Heart left ventricle (tissue), 16 donors: ENCODE measurements at regions not wholly inside any gene's neighbourhood (a gene's known extent, or its start where the extent isn't known, plus 50 kb on each side); places are given as distances from the start of the nearest gene placed in this dataset.

Experiments used
- ATAC-seq, 4 donors: fragments of 200-7000 bp; cut with Tn5 transposase; one replicate each; pipeline ENCODE4 v1.9.1; 2020 to 2022; ENCODE audit warnings: moderate library complexity in 4 of 4, mild to moderate bottlenecking in 3 of 4, moderate number of reproducible peaks in 1 of 4
- DNase-seq, 5 donors: peaks; one replicate each; pipeline ENCODE4 v3.0.0-alpha.2; 2020
- H3K27ac ChIP-seq, 12 donors: fragments of 200-600 bp; sonication (generic) in 4 of 12; one replicate each; pipeline versions ENCODE4 v1.5.0 to v1.8.0; 2016 to 2022; ENCODE audit warnings: mild to moderate bottlenecking in 2 of 12
- H3K27me3 ChIP-seq, 9 donors: fragments of 200-600 bp; sonication (generic) in 2 of 9; one replicate each; pipeline versions ENCODE4 v1.5.1 to v1.8.0; 2016 to 2022; ENCODE audit warnings: mild to moderate bottlenecking in 3 of 9
- H3K36me3 ChIP-seq, 9 donors: fragments of 200-600 bp; sonication (generic) in 2 of 9; one replicate each; pipeline versions ENCODE4 v1.5.0 to v1.8.0; 2018 to 2022; ENCODE audit warnings: mild to moderate bottlenecking in 2 of 9
- H3K4me1 ChIP-seq, 12 donors: fragments of 200-600 bp; sonication (generic) in 4 of 12; one replicate each; pipeline versions ENCODE4 v1.5.0 to v1.8.0; 2016 to 2022; ENCODE audit warnings: mild to moderate bottlenecking in 3 of 12
- H3K4me3 ChIP-seq, 12 donors: fragments of 200-600 bp; sonication (generic) in 4 of 12; one replicate each; pipeline versions ENCODE4 v1.5.0 to v1.8.0; 2017 to 2022; ENCODE audit warnings: mild to moderate bottlenecking in 9 of 12, moderate library complexity in 4 of 12
- H3K9me3 ChIP-seq, 12 donors: fragments of 200-600 bp; sonication (generic) in 4 of 12; one replicate each; pipeline versions ENCODE4 v1.5.0 to v1.8.0; 2016 to 2022; ENCODE audit warnings: mild to moderate bottlenecking in 1 of 12
- POLR2A ChIP-seq, 2 donors: fragments of 450-650 bp; IDR thresholded peaks; one replicate each; pipeline ENCODE4 v1.6.1; 2017; ENCODE audit warnings: antibody characterized with exemption in 2 of 2, mild to moderate bottlenecking in 2 of 2, moderate library complexity in 2 of 2
- WGBS, 4 donors: extraction: QIAGEN DNeasy Blood & Tissue Kit in 2 of 4; methylation state at CpG; one replicate each; pipeline versions ENCODE4 v1.1.5 to v1.1.7; 2013 to 2018; 5-methylcytosine and 5-hydroxymethylcytosine counted together
- intact Hi-C, 10 donors: fragments of 100-400 bp; cut with DNase I; formaldehyde crosslinking; loops; one replicate each; pipeline versions ENCODE4 v1.11.1 to v1.14.2; 2022
- TF ChIP-seq, protein P1 (sequence below), 12 donors: fragments of 200-600 bp; sonication (generic) in 4 of 12; IDR thresholded peaks; one replicate each; pipeline versions ENCODE4 v1.5.0 to v1.8.0; 2018 to 2022; ENCODE audit warnings: antibody characterized with exemption in 12 of 12, mild to moderate bottlenecking in 5 of 12
- donor health status: ischemic (EF 13 %, LVEDD 7.1; RV severe dilation, severe dysfunction).
- donor health status: healthy with polysubstance abuse.
- donor health status: DM: no; HTN: yes; CAD: no.
- donor health status: DM: no; HTN: no; CAD: no.
- donor health status: ischemic (EF 25% LVEDD 6.9; RV normal size, moderate dysfunction).
- donor health status: ischemic (EF 25% LVEDD 5.7; RV mildly dilated, moderate dysfunction).
- donor health status: healthy.
- donor health status: DM: yes; HTN: yes; CAD: no.
- donor health status: ischemic (EF 35%, LVEDD 5.7; RV mildly dilated, moderate dysfunction).
- donor health status: nonischemic (EF 11% LVEDD 7.7; RV severe dilation, severe dysfunction).
- donor health status: DM: yes; HTN: yes; CAD: no.
- donor health status: PGD.
- donor health status: ischemic (EF 29% LVEDD 5.4; RV normal size, mild dysfunction).
- donor health status: nonischemic (EF 23%, LVEDD 6.1; RV moderate dilation, normal function).

DNA sequence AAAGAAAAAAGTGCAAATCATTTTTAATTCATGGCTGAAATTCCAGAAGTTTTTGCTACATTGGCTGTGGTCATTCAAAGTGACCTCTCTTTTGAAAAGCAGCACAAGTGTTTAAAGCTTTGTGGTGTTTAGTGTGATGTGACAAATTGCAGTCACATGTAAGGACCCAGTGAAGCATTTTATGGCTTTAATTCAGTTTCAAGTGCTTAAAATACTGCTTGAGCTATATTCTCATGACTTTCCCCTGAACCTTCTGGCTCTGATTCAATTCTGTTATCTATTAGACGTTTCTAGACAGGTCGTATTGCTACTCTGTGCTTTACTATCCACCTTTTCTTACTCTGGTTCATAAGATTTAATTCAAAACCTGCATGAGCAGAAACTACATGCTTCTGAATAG is 105.8 kb downstream of the FAT4 start:
- Histone ChIP-seq H3K9me3 (no peaks in the 10 kb centered on the region), H3K27ac (no peak overlapping the region), H3K27me3 (no peaks in the 10 kb centered on the region), H3K36me3 (peaks cover 0 to 35% (median 14%) of the 10 kb centered on the region in 9 donors), H3K4me3 (no peak overlapping the region), H3K4me1 (peaks cover 0 to 16% (median 3%) of the 10 kb centered on the region in 12 donors)
- intact Hi-C loops = loop anchor here in 2 of 10 donors (5.0 to 10.0 kb wide), 2 partner anchors 103 to 106 kb away; partner anchors contain the start of gene FAT4 (in 1 of the 2)
- DNase-seq (no peak), ATAC-seq (no peak)
- no peak for TF ChIP-seq POLR2A (IDR thresholded peaks at IDR 0.05)
- TF ChIP-seq, protein P1, sequence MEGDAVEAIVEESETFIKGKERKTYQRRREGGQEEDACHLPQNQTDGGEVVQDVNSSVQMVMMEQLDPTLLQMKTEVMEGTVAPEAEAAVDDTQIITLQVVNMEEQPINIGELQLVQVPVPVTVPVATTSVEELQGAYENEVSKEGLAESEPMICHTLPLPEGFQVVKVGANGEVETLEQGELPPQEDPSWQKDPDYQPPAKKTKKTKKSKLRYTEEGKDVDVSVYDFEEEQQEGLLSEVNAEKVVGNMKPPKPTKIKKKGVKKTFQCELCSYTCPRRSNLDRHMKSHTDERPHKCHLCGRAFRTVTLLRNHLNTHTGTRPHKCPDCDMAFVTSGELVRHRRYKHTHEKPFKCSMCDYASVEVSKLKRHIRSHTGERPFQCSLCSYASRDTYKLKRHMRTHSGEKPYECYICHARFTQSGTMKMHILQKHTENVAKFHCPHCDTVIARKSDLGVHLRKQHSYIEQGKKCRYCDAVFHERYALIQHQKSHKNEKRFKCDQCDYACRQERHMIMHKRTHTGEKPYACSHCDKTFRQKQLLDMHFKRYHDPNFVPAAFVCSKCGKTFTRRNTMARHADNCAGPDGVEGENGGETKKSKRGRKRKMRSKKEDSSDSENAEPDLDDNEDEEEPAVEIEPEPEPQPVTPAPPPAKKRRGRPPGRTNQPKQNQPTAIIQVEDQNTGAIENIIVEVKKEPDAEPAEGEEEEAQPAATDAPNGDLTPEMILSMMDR (IDR thresholded peaks at IDR 0.05) = no peak
- 13 to 25% (median 18%) methylated on average over 2 of the region's 2 CpGs for WGBS, 4 donors

DNA sequence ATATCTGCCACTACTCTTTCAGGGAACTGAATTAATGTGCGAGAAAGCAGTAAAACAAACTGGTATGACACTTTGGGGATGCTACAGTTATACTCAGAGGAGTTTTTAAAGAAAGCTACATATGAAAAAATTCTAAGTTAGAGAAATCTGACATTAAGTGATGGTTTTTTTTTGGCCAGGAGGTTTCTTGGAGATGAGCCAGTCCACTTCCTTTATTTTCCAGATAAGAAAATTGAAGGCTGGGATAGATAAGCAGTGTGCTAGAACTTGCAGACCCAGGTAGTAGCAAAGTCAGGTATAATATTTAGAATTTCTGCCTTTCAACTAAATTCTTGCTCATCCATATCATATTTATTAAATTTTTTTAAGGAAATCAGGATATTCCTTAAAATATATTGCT is 106.8 kb downstream of the FAT4 start:
- no peaks in the 10 kb centered on the region for H3K9me3 ChIP-seq
- H3K36me3 ChIP-seq = peaks cover 0 to 25% (median 11%) of the 10 kb centered on the region in 9 donors
- no peak for DNase-seq
- 63 to 69% (median 67%) methylated on average over 1 of the region's 1 CpG for WGBS, 4 donors
- intact Hi-C loops = loop anchor here in 2 of 10 donors (5.0 to 10.0 kb wide), 2 partner anchors 104 to 107 kb away; partner anchors contain the start of gene FAT4 (in 1 of the 2)
- no peak overlapping the region for H3K27ac ChIP-seq
- H3K4me1 ChIP-seq = peaks cover 0 to 16% (median 3%) of the 10 kb centered on the region in 12 donors
- no peak overlapping the region for H3K4me3 ChIP-seq
- no peak for ATAC-seq
- TF ChIP-seq, protein P1 (IDR thresholded peaks at IDR 0.05) = no peak
- TF ChIP-seq POLR2A (IDR thresholded peaks at IDR 0.05) = no peak
- no peaks in the 10 kb centered on the region for H3K27me3 ChIP-seq

DNA sequence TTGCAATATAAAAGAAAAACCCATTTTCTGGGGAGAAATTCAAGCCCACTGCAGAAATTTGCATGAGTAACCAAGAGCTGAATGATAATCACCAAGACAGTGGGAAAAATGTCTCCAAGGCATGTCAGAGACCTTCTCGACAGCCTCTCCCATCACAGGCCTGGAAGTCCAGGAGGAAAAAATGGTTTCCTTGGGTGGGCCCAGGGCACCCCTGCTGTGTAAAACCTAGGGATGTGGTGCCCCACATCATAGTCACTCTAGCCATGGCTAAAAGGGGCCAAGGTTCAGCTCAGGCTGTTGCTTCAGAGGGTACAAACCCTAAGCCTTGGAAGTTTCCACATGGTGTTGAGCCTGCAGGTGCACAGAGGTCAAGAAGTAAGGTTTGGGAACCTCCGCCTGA is 108.4 kb downstream of the FAT4 start:
- Histone ChIP-seq H3K4me1 (peaks cover 0 to 16% (median 3%) of the 10 kb centered on the region in 12 donors), H3K9me3 (no peaks in the 10 kb centered on the region), H3K27ac (no peak overlapping the region), H3K36me3 (peaks cover 0 to 10% (median 0%) of the 10 kb centered on the region in 9 donors), H3K27me3 (no peaks in the 10 kb centered on the region), H3K4me3 (no peak overlapping the region)
- intact Hi-C loops = loop anchor here in 2 of 10 donors (5.0 to 10.0 kb wide), 2 partner anchors 106 to 108 kb away; partner anchors contain the start of gene FAT4 (in 1 of the 2)
- no peak for DNase-seq
- TF ChIP-seq, protein P1 (IDR thresholded peaks at IDR 0.05) = no peak
- no peak for TF ChIP-seq POLR2A (IDR thresholded peaks at IDR 0.05)
- WGBS, 4 donors = 97 to 100% (median 99%) methylated on average over 2 of the region's 2 CpGs
- no peak for ATAC-seq

DNA sequence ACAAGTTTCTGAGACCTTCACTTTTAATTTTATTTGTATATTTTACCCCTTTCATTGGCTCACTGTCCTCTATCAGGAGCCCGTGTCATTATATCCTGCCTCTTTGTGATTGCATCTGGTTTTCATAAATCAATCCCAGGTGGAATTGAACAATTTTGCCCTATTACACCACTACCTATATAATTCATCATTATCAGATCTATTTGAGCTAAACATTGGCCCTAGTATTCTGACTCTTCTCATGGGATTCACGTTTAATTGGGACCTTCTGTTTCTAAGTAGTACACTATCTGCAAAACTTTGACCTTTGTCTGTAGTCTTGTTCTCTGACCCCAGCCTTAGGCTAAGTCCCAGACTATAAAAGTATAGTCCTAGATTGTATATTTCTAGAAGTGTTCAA is 114.1 kb downstream of the FAT4 start:
- Histone ChIP-seq H3K27ac (no peak overlapping the region), H3K4me3 (no peak overlapping the region), H3K27me3 (no peaks in the 10 kb centered on the region), H3K9me3 (no peaks in the 10 kb centered on the region), H3K36me3 (peaks cover 0 to under 1% (median 0%) of the 10 kb centered on the region in 9 donors), H3K4me1 (peaks cover 0 to 16% (median 0%) of the 10 kb centered on the region in 12 donors)
- DNase-seq (no peak), ATAC-seq (no peak)
- TF ChIP-seq, protein P1 (IDR thresholded peaks at IDR 0.05) = no peak
- TF ChIP-seq POLR2A (IDR thresholded peaks at IDR 0.05) = no peak
- WGBS, 4 donors = 72 to 78% (median 77%) methylated on average over 2 of the region's 2 CpGs
- intact Hi-C loops = loop anchor here in 1 of 10 donors (10.0 kb wide), 1 partner anchor 114 kb away; the partner anchor contains the start of gene FAT4
